Activated T-helper 2 cell treated with anti-CD3 and anti-CD28 coated beads, Interferon-gamma antibody, Interleukin-2, Interleukin-4, amounts not matched to agents 10 μg/mL and 5 μg/mL and 100 μg/mL, durations not matched to agents 14 hours and 24 hours and 36 hours (primary cell): ENCODE measurements at regions not wholly inside any gene's neighbourhood (a gene's known extent, or its start where the extent isn't known, plus 50 kb on each side); places are given as distances from the start of the nearest gene placed in this dataset.
"Not testable (repeated sequence)": the region's sequence is repeated elsewhere in the genome, so short reads cannot be mapped to it uniquely, and the experiment has no call there.

Experiments
- DNase-seq: peaks from one replicate; pipeline ENCODE4 v3.0.0; 2021; ENCODE audit warnings: low spot score
- H3K27ac Mint-ChIP-seq: one replicate; pipeline ENCODE4 v1.8.0; 2021; ENCODE audit warnings: mixed read lengths
- H3K27me3 Mint-ChIP-seq: one replicate; pipeline ENCODE4 v1.8.0; 2021; ENCODE audit warnings: low read depth, mixed read lengths
- H3K36me3 Mint-ChIP-seq: one replicate; pipeline ENCODE4 v1.8.0; 2021; ENCODE audit warnings: low read depth, mixed read lengths
- H3K4me1 Mint-ChIP-seq: one replicate; pipeline ENCODE4 v1.8.0; 2021; ENCODE audit warnings: low read depth, mixed read lengths
- H3K4me3 Mint-ChIP-seq: one replicate; pipeline ENCODE4 v1.8.0; 2021; ENCODE audit warnings: low read depth, mild to moderate bottlenecking, moderate library complexity, mixed read lengths
- H3K9me3 Mint-ChIP-seq: one replicate; pipeline ENCODE4 v1.8.0; 2021; ENCODE audit warnings: mixed read lengths
- intact Hi-C: fragments of 100-400 bp; cut with micrococcal nuclease; formaldehyde crosslinking; loops from one replicate; pipeline ENCODE4 v1.15.1; 2023

- Mint-ChIP-seq H3K4me3 (no peak overlapping the region), H3K36me3 (no peaks in the 10 kb centered on the region), H3K27me3 (no peaks in the 10 kb centered on the region), H3K4me1 (peaks cover 56% of the 10 kb centered on the region), H3K27ac (peak overlapping the region; percentile 12), H3K9me3 (peaks cover 14% of the 10 kb centered on the region)
- intact Hi-C loops = no loop called here
- no peak for DNase-seq
These were observed 79.7 kb upstream of the RUNX3 start for GRCh38 chr1:25009671-25010262.

GRCh38 chr1:25008192-25008485 is 78.1 kb upstream of the RUNX3 start:
- no peak for DNase-seq
- H3K9me3 Mint-ChIP-seq = peaks cover 18% of the 10 kb centered on the region
- H3K4me1 Mint-ChIP-seq = peaks cover 72% of the 10 kb centered on the region
- H3K27ac Mint-ChIP-seq = no peak overlapping the region
- H3K4me3 Mint-ChIP-seq = no peak overlapping the region
- H3K36me3 Mint-ChIP-seq = no peaks in the 10 kb centered on the region
- intact Hi-C loops = no loop called here
- no peaks in the 10 kb centered on the region for H3K27me3 Mint-ChIP-seq

- H3K36me3 Mint-ChIP-seq, H3K27ac Mint-ChIP-seq, DNase-seq, H3K4me3 Mint-ChIP-seq, H3K27me3 Mint-ChIP-seq: not testable (repeated sequence)
- H3K9me3 Mint-ChIP-seq = peaks cover 18% of the 10 kb centered on the region
- peaks cover 74% of the 10 kb centered on the region for H3K4me1 Mint-ChIP-seq
- intact Hi-C loops = loop anchor here (2.0 kb wide), 1 partner anchor 17 kb away; no protein-coding TSS in a partner anchor
These were observed 77.5 kb upstream of the RUNX3 start for GRCh38 chr1:25007390-25008191.

- H3K4me3 Mint-ChIP-seq = no peak overlapping the region
- intact Hi-C loops = loop anchor here (2.0 kb wide), 1 partner anchor 16 kb away; no protein-coding TSS in a partner anchor
- no peaks in the 10 kb centered on the region for H3K36me3 Mint-ChIP-seq
- no peak overlapping the region for H3K27ac Mint-ChIP-seq
- H3K27me3 Mint-ChIP-seq = no peaks in the 10 kb centered on the region
- no peak for DNase-seq
- peaks cover 18% of the 10 kb centered on the region for H3K9me3 Mint-ChIP-seq
- peaks cover 67% of the 10 kb centered on the region for H3K4me1 Mint-ChIP-seq
These were observed 76.7 kb upstream of the RUNX3 start for GRCh38 chr1:25006770-25007169.

GRCh38 chr1:25004355-25004754 is 74.3 kb upstream of the RUNX3 start:
- intact Hi-C loops = no loop called here
- Mint-ChIP-seq H3K4me3 (no peak overlapping the region), H3K9me3 (peaks cover 4% of the 10 kb centered on the region), H3K4me1 (peaks cover 66% of the 10 kb centered on the region), H3K27ac (peak overlapping the region; percentile 89), H3K36me3 (no peaks in the 10 kb centered on the region), H3K27me3 (no peaks in the 10 kb centered on the region)
- no peak for DNase-seq

- no peak for DNase-seq
- intact Hi-C loops = loop anchor here (1.0 to 2.0 kb wide), 2 partner anchors 19 to 37 kb away; no protein-coding TSS in a partner anchor
- H3K27ac Mint-ChIP-seq = peak overlapping the region; percentile 89
- peaks cover 64% of the 10 kb centered on the region for H3K4me1 Mint-ChIP-seq
- H3K36me3 Mint-ChIP-seq = no peaks in the 10 kb centered on the region
- H3K27me3 Mint-ChIP-seq = no peaks in the 10 kb centered on the region
- H3K4me3 Mint-ChIP-seq = peak overlapping the region; percentile 7
- peaks cover 4% of the 10 kb centered on the region for H3K9me3 Mint-ChIP-seq
These were observed 73.5 kb upstream of the RUNX3 start for GRCh38 chr1:25003457-25004190.

GRCh38 chr1:25003000-25003399 is 72.9 kb upstream of the RUNX3 start:
- Mint-ChIP-seq H3K27ac (peak overlapping the region; percentile 89), H3K27me3 (no peaks in the 10 kb centered on the region), H3K4me3 (no peak overlapping the region), H3K9me3 (peaks cover 4% of the 10 kb centered on the region), H3K4me1 (peaks cover 58% of the 10 kb centered on the region), H3K36me3 (no peaks in the 10 kb centered on the region)
- DNase-seq = no peak
- intact Hi-C loops = loop anchor here (1.0 to 2.0 kb wide), 2 partner anchors 20 to 37 kb away; no protein-coding TSS in a partner anchor

GRCh38 chr1:25001125-25001915 is 71.2 kb upstream of the RUNX3 start:
- no peaks in the 10 kb centered on the region for H3K27me3 Mint-ChIP-seq
- DNase-seq = no peak
- intact Hi-C loops = no loop called here
- peak overlapping the region; percentile 68 for H3K27ac Mint-ChIP-seq
- H3K9me3 Mint-ChIP-seq = peaks cover 9% of the 10 kb centered on the region
- H3K4me3 Mint-ChIP-seq = no peak overlapping the region
- peaks cover 52% of the 10 kb centered on the region for H3K4me1 Mint-ChIP-seq
- H3K36me3 Mint-ChIP-seq = peaks cover 9% of the 10 kb centered on the region

- intact Hi-C loops = no loop called here
- no peak overlapping the region for H3K4me3 Mint-ChIP-seq
- no peaks in the 10 kb centered on the region for H3K27me3 Mint-ChIP-seq
- H3K27ac Mint-ChIP-seq = no peak overlapping the region
- H3K9me3 Mint-ChIP-seq = peaks cover 9% of the 10 kb centered on the region
- H3K36me3 Mint-ChIP-seq = peaks cover 9% of the 10 kb centered on the region
- DNase-seq = no peak
- peaks cover 54% of the 10 kb centered on the region for H3K4me1 Mint-ChIP-seq
These were observed 69.8 kb upstream of the RUNX3 start for GRCh38 chr1:24999906-25000305.

- intact Hi-C loops = no loop called here
- Mint-ChIP-seq H3K27me3 (no peaks in the 10 kb centered on the region), H3K9me3 (peaks cover 9% of the 10 kb centered on the region), H3K4me1 (peaks cover 50% of the 10 kb centered on the region), H3K4me3 (no peak overlapping the region), H3K27ac (no peak overlapping the region), H3K36me3 (peaks cover 9% of the 10 kb centered on the region)
- DNase-seq = no peak
These were observed 69.3 kb upstream of the RUNX3 start for GRCh38 chr1:24999426-24999825.

- intact Hi-C loops = no loop called here
- Mint-ChIP-seq H3K4me3 (no peak overlapping the region), H3K9me3 (peaks cover 8% of the 10 kb centered on the region), H3K4me1 (peaks cover 48% of the 10 kb centered on the region), H3K27ac (no peak overlapping the region), H3K27me3 (no peaks in the 10 kb centered on the region), H3K36me3 (peaks cover 9% of the 10 kb centered on the region)
- no peak for DNase-seq
These were observed 68.6 kb upstream of the RUNX3 start for GRCh38 chr1:24998563-24999245.
